IMR-90 (cell line): ENCODE measurements at regions not wholly inside any gene's neighbourhood (a gene's known extent, or its start where the extent isn't known, plus 50 kb on each side); places are given as distances from the start of the nearest gene placed in this dataset.

Experiments used
- ATAC-seq: fragments of 200-7000 bp; cut with Tn5 transposase; 2 replicates; pipeline ENCODE4 v1.9.1; 2020; ENCODE audit warnings: low read depth, mild to moderate bottlenecking, moderate library complexity
- BruUV-seq: library from RNA; stranded (reverse); fragments of 400-500 nt; replicated peaks from 2 replicates; lab custom pipeline; 2021; lab: Mats Ljungman, UMichigan
- CTCF ChIA-PET: fragments of 300-600 bp; formaldehyde crosslinking; extraction: SDS; loops from one replicate; lab custom pipeline; 2021; ENCODE audit warnings: antibody characterized with exemption; lab: Yijun Ruan, JAX
- POLR2A ChIA-PET: fragments of 300-600 bp; sonication (Branson Sonifier 250); formaldehyde crosslinking; loops from one replicate; lab custom pipeline; 2022; ENCODE audit warnings: antibody characterized with exemption; ENCODE audit not compliant: unreplicated experiment; lab: Charles Lee
- DNase-seq: peaks from one replicate; pipeline ENCODE4 v3.0.0; 2013
- H2AFZ ChIP-seq: replicated peaks from 2 replicates; pipeline ENCODE3; 2013; ENCODE audit warnings: low read length, mild to moderate bottlenecking; ENCODE audit not compliant: poor library complexity
- H2AK5ac ChIP-seq: 2 replicates; pipeline ENCODE4 v1.6.1; 2013; ENCODE audit warnings: low read depth, low read length, inconsistent platforms
- H2AK9ac ChIP-seq: replicated peaks from 2 replicates; pipeline ENCODE3; 2013; ENCODE audit warnings: mild to moderate bottlenecking, low read depth, low read length, moderate library complexity; ENCODE audit not compliant: poor library complexity
- H2BK120ac ChIP-seq: 2 replicates; pipeline ENCODE4 v1.6.1; 2013; ENCODE audit warnings: low read depth, low read length, inconsistent platforms
- H2BK15ac ChIP-seq: 3 replicates; pipeline ENCODE4 v1.6.1; 2013; ENCODE audit warnings: low read depth, low read length, inconsistent platforms
- H2BK20ac ChIP-seq: 2 replicates; pipeline ENCODE4 v1.6.1; 2013; ENCODE audit warnings: low read depth, mild to moderate bottlenecking, inconsistent platforms, low read length, moderate library complexity
- H2BK5ac ChIP-seq: 2 replicates; pipeline ENCODE4 v1.6.1; 2013; ENCODE audit warnings: mild to moderate bottlenecking, low read depth, low read length, inconsistent platforms; ENCODE audit not compliant: poor library complexity, severe bottlenecking
- H3K14ac ChIP-seq: replicated peaks from 2 replicates; pipeline ENCODE4 v1.6.1; 2013; ENCODE audit warnings: low read depth, low read length, inconsistent platforms
- H3K18ac ChIP-seq: 2 replicates; pipeline ENCODE4 v1.6.1; 2013; ENCODE audit warnings: low read depth, low read length, control low read depth
- H3K23ac ChIP-seq: 2 replicates; pipeline ENCODE4 v1.6.1; 2013; ENCODE audit warnings: low read depth, low read length, inconsistent platforms
- H3K27ac ChIP-seq: 2 replicates; pipeline ENCODE4 v1.5.1; 2013; ENCODE audit warnings: mild to moderate bottlenecking, control low read depth, low read length; ENCODE audit not compliant: insufficient read depth
- H3K27me3 ChIP-seq: 2 replicates; pipeline ENCODE4 v1.6.1; 2013; ENCODE audit warnings: low read length; ENCODE audit not compliant: control insufficient read depth, insufficient read depth
- H3K36me3 ChIP-seq: 2 replicates; pipeline ENCODE4 v1.6.1; 2013; ENCODE audit warnings: low read length, mixed read lengths; ENCODE audit not compliant: control insufficient read depth, insufficient read depth
- H3K4ac ChIP-seq: 2 replicates; pipeline ENCODE4 v1.6.1; 2013; ENCODE audit warnings: low read depth, low read length, inconsistent platforms
- H3K4me1 ChIP-seq: 2 replicates; pipeline ENCODE4 v1.6.1; 2013; ENCODE audit warnings: low read length, mixed read lengths; ENCODE audit not compliant: control insufficient read depth, insufficient read depth
- H3K4me2 ChIP-seq: 2 replicates; pipeline ENCODE4 v1.6.1; 2013; ENCODE audit warnings: low read depth, mild to moderate bottlenecking, control low read depth, low read length, moderate library complexity
- H3K4me3 ChIP-seq: 2 replicates; pipeline ENCODE4 v1.5.1; 2013; ENCODE audit warnings: low read depth, mild to moderate bottlenecking, control low read depth, low read length, moderate library complexity; ENCODE audit not compliant: insufficient read depth
- H3K56ac ChIP-seq: 2 replicates; pipeline ENCODE4 v1.6.1; 2013; ENCODE audit warnings: low read length, inconsistent platforms; ENCODE audit not compliant: insufficient read depth; ENCODE audit errors: extremely low read depth
- H3K79me1 ChIP-seq, 2 experiments: 2 replicates each; pipeline ENCODE4 v1.6.1; 2013; ENCODE audit warnings: low read length in 2 of 2, inconsistent platforms in 1 of 2, low read depth in 1 of 2
- H3K9ac ChIP-seq: 2 replicates; pipeline ENCODE4 v1.6.1; 2013; ENCODE audit warnings: low read depth, low read length, control low read depth
- H3K9me1 ChIP-seq: 2 replicates; pipeline ENCODE4 v1.6.1; 2013; ENCODE audit warnings: low read length, inconsistent platforms; ENCODE audit not compliant: insufficient read depth
- H3K9me3 ChIP-seq: 2 replicates; pipeline ENCODE4 v1.6.1; 2013; ENCODE audit warnings: low read length; ENCODE audit not compliant: control insufficient read depth, insufficient read depth
- H4K20me1 ChIP-seq: 2 replicates; pipeline ENCODE4 v1.6.1; 2013; ENCODE audit warnings: low read length, inconsistent platforms; ENCODE audit not compliant: insufficient read depth
- H4K5ac ChIP-seq: 2 replicates; pipeline ENCODE4 v1.6.1; 2013; ENCODE audit warnings: mild to moderate bottlenecking, low read depth, low read length, control low read depth
- H4K8ac ChIP-seq, 2 experiments: 2 replicates each; pipeline ENCODE4 v1.6.1; 2013; ENCODE audit warnings: low read depth in 2 of 2, low read length in 2 of 2, control low read depth in 1 of 2, inconsistent platforms in 1 of 2
- H4K91ac ChIP-seq: 2 replicates; pipeline ENCODE4 v1.6.1; 2013; ENCODE audit warnings: low read depth, low read length, inconsistent platforms; ENCODE audit not compliant: insufficient read depth
- BHLHE40 ChIP-seq: fragments of 150-350 bp; IDR thresholded peaks from 2 replicates; pipeline ENCODE4 v1.6.1; 2016; ENCODE audit warnings: mild to moderate bottlenecking, low read depth, low read length
- CEBPB ChIP-seq: IDR thresholded peaks from 2 replicates; pipeline ENCODE4 v1.6.1; 2012; ENCODE audit warnings: low read depth, low read length, improper control_type of control experiment
- CHD1 ChIP-seq: IDR thresholded peaks from 2 replicates; pipeline ENCODE4 v1.6.1; 2012; ENCODE audit warnings: low read depth, low read length, improper control_type of control experiment
- CTCF ChIP-seq: conservative IDR thresholded peaks from 2 replicates; pipeline ENCODE4 v1.5.1; 2012; ENCODE audit warnings: mild to moderate bottlenecking, low read depth, low read length, improper control_type of control experiment
- ELK1 ChIP-seq: fragments of 150-350 bp; IDR thresholded peaks from 2 replicates; pipeline ENCODE4 v1.6.1; 2016; ENCODE audit warnings: low read depth, mild to moderate bottlenecking, low read length, moderate library complexity, borderline replicate concordance
- FOS ChIP-seq: fragments of 150-350 bp; IDR thresholded peaks from 2 replicates; pipeline ENCODE4 v1.6.1; 2016; ENCODE audit warnings: low read depth, low read length
- MAFK ChIP-seq: IDR thresholded peaks from 2 replicates; pipeline ENCODE4 v1.6.1; 2012; ENCODE audit warnings: low read depth, low read length, improper control_type of control experiment
- MAZ ChIP-seq: IDR thresholded peaks from 2 replicates; pipeline ENCODE4 v1.6.1; 2012; ENCODE audit warnings: low read depth, mild to moderate bottlenecking, low read length, improper control_type of control experiment, moderate library complexity, borderline replicate concordance
- MXI1 ChIP-seq: IDR thresholded peaks from 2 replicates; pipeline ENCODE4 v1.6.1; 2012; ENCODE audit warnings: low read depth, mild to moderate bottlenecking, low read length, moderate library complexity, borderline replicate concordance
- NFE2L2 ChIP-seq: fragments of 150-350 bp; IDR thresholded peaks from 2 replicates; pipeline ENCODE4 v1.6.1; 2016; ENCODE audit warnings: low read depth, mild to moderate bottlenecking, low read length
- POLR2A ChIP-seq: IDR thresholded peaks from 2 replicates; pipeline ENCODE4 v1.6.1; 2012; ENCODE audit warnings: mild to moderate bottlenecking, low read depth, low read length
- RAD21 ChIP-seq: IDR thresholded peaks from 2 replicates; pipeline ENCODE4 v1.6.1; 2012; ENCODE audit warnings: low read length, improper control_type of control experiment
- RCOR1 ChIP-seq: IDR thresholded peaks from 2 replicates; pipeline ENCODE4 v1.6.1; 2012; ENCODE audit warnings: mild to moderate bottlenecking, low read length, improper control_type of control experiment; ENCODE audit not compliant: insufficient replicate concordance
- RFX5 ChIP-seq: IDR thresholded peaks from 2 replicates; pipeline ENCODE4 v1.8.0; 2012; ENCODE audit warnings: low read depth, mild to moderate bottlenecking, low read length, moderate library complexity
- SMC3 ChIP-seq: fragments of 150-350 bp; IDR thresholded peaks from 2 replicates; pipeline ENCODE4 v1.6.1; 2016; ENCODE audit warnings: low read depth, mild to moderate bottlenecking, antibody characterized with exemption, low read length, moderate library complexity
- USF2 ChIP-seq: fragments of 150-350 bp; IDR thresholded peaks from 2 replicates; pipeline ENCODE4 v1.6.1; 2017; ENCODE audit warnings: mild to moderate bottlenecking, antibody characterized with exemption, low read length, low read depth
- WGBS, 2 experiments: methylation state at CpG; one replicate each; pipeline versions ENCODE4 v1.1.5 to v1.1.7; 2013; ENCODE audit warnings: missing lambda C conversion rate in 2 of 2; ENCODE audit not compliant: insufficient read length in 1 of 2; ENCODE audit errors: extremely low coverage in 2 of 2; 5-methylcytosine and 5-hydroxymethylcytosine counted together
- dilution Hi-C: fragments of 300-500 bp; cut with HindIII; formaldehyde crosslinking; loops from one replicate; pipeline ENCODE4 v1.14.3; 2018; ENCODE audit warnings: low sequenced_read_pairs; ENCODE audit not compliant: unreplicated experiment
- in situ Hi-C: fragments of 300-500 bp; cut with MboI; formaldehyde crosslinking; loops from 3 replicates; pipeline ENCODE4 v1.14.3; 2019; ENCODE audit warnings: low sequenced_read_pairs, inconsistent platforms, mixed read lengths
- intact Hi-C: fragments of 100-400 bp; cut with micrococcal nuclease; formaldehyde crosslinking; loops from 2 replicates; pipeline ENCODE4 v1.10.0; 2022

GRCh38 chr19:28475525-28475924, 737.4 kb downstream of the UQCRFS1 start:
- Histone ChIP-seq H3K9ac (no peak overlapping the region), H3K9me3 (peaks cover 28% of the 10 kb centered on the region), H2AK9ac (no peak overlapping the region), H3K18ac (no peak overlapping the region), H3K4me1 (no peaks in the 10 kb centered on the region), H3K9me1 (no peaks in the 10 kb centered on the region), H3K36me3 (no peaks in the 10 kb centered on the region), H2AFZ (no peak overlapping the region), H3K27ac (no peak overlapping the region), H2BK120ac (no peak overlapping the region), H3K4me3 (no peak overlapping the region), H2BK20ac (no peak overlapping the region), H2BK15ac (no peak overlapping the region), H2BK5ac (no peak overlapping the region), H3K27me3 (no peaks in the 10 kb centered on the region), H4K5ac (no peak overlapping the region), H4K20me1 (no peaks in the 10 kb centered on the region), H3K79me1 (no peaks in the 10 kb centered on the region), H4K91ac (no peak overlapping the region), H3K14ac (no peak overlapping the region), H3K4ac (no peak overlapping the region), H3K56ac (no peak overlapping the region), H2AK5ac (no peak overlapping the region), H4K8ac (no peak overlapping the region), H3K23ac (no peak overlapping the region), H3K4me2 (no peak overlapping the region)
- CTCF ChIA-PET, result no interaction called here
- dilution Hi-C loops, result no loop called here
- in situ Hi-C loops, result no loop called here
- TF ChIP-seq ELK1 (no peak), MXI1 (no peak), SMC3 (no peak), MAFK (no peak), RCOR1 (no peak), POLR2A (no peak), MAZ (no peak), NFE2L2 (no peak), USF2 (no peak), BHLHE40 (no peak), RAD21 (no peak), RFX5 (no peak), CTCF (no peak), FOS (no peak), CHD1 (no peak), CEBPB (no peak)
- intact Hi-C loops, result no loop called here
- BruUV-seq, result no TSS peak
- WGBS, 2 experiments, result no CpG with 5 or more reads among the region's 5 CpGs
- no peak for ATAC-seq
- DNase-seq, result no peak
- POLR2A ChIA-PET, result no interaction called here
